ENCODE measurements at regions not wholly inside any gene's neighbourhood (a gene's known extent, or its start where the extent isn't known, plus 50 kb on each side); places are given as distances from the start of the nearest gene placed in this dataset.

GRCh38 chr1:67571406-67571805, 113.6 kb upstream of the GADD45A start:
- no peak for DNase-seq
- H3K18ac ChIP-seq (ENCODE audit: insufficient read length, low read depth, low read length): no peak overlapping the region
- H3K9me3 Mint-ChIP-seq: no peaks in the 10 kb centered on the region
- no peak overlapping the region for H2AFZ ChIP-seq (ENCODE audit: low read length)
- no peak overlapping the region for H2BK12ac ChIP-seq (ENCODE audit: insufficient read length, low read depth, low read length)
- no peak overlapping the region for H3K9ac ChIP-seq (ENCODE audit: extremely low read depth, insufficient read length, low read length)
- H3K4me2 ChIP-seq (ENCODE audit: insufficient read depth, insufficient read length, low read length): no peak overlapping the region
- no peak overlapping the region for H2BK20ac ChIP-seq (ENCODE audit: low read depth, low read length, poor library complexity, severe bottlenecking)
- no peak overlapping the region for H3K56ac ChIP-seq (ENCODE audit: insufficient read length, low read depth, low read length)
- H3K4me3 Mint-ChIP-seq: no peak overlapping the region
- H3K23ac ChIP-seq (ENCODE audit: insufficient read length, low read depth, low read length): no peak overlapping the region
- no peak overlapping the region for H4K8ac ChIP-seq (replicated peaks; ENCODE audit: insufficient read length, low read depth, low read length)
- no peaks in the 10 kb centered on the region for H3K79me1 ChIP-seq (ENCODE audit: insufficient read depth, low read depth, low read length, poor library complexity, severe bottlenecking)
- H3K36me3 Mint-ChIP-seq (ENCODE audit: insufficient read depth in 1 of 3, low read depth in 3 of 3): no peaks in the 10 kb centered on the region
- H3K79me2 ChIP-seq (ENCODE audit: insufficient read depth, low read length): no peaks in the 10 kb centered on the region
- no peak overlapping the region for H3K14ac ChIP-seq (ENCODE audit: insufficient read depth, low read length)
- H3K23me2 ChIP-seq (ENCODE audit: insufficient read length, low read depth, low read length, poor library complexity, severe bottlenecking): no peaks in the 10 kb centered on the region
- H3K4me1 ChIP-seq (ENCODE audit: insufficient read depth, low read length): no peaks in the 10 kb centered on the region
- H4K5ac ChIP-seq (ENCODE audit: insufficient read length, low read depth, low read length): no peak overlapping the region
- H3K27ac ChIP-seq (ENCODE audit: insufficient read length, low read depth, low read length): no peak overlapping the region
- H3K27me3 ChIP-seq (ENCODE audit: insufficient read depth, low read length): no peaks in the 10 kb centered on the region
- H4K20me1 ChIP-seq (ENCODE audit: control insufficient read depth, insufficient read depth, insufficient read length): no peaks in the 10 kb centered on the region
- H3K9me3 ChIP-seq (ENCODE audit: control insufficient read depth, low read depth, low read length): no peaks in the 10 kb centered on the region
- TF ChIP-seq CTCF (conservative IDR thresholded peaks at IDR 0.05): no peak
- H3K27ac Mint-ChIP-seq: no peak overlapping the region
- H3T11ph ChIP-seq (ENCODE audit: low read length): no peak overlapping the region
- H2BK5ac ChIP-seq (ENCODE audit: insufficient read length, low read length): no peak overlapping the region
- no peak overlapping the region for H2BK15ac ChIP-seq (ENCODE audit: low read depth, low read length)
- no peak overlapping the region for H2AK5ac ChIP-seq (ENCODE audit: insufficient read length, low read length)
- H3K4me1 Mint-ChIP-seq: peaks cover 3 to 8% of the 10 kb centered on the region in 2 experiments; a peak in 3 of 4 replicates
- H2BK120ac ChIP-seq (ENCODE audit: low read depth, low read length, poor library complexity, severe bottlenecking): no peak overlapping the region
- no peak overlapping the region for H4K91ac ChIP-seq (ENCODE audit: insufficient read length, low read depth, low read length)
- no peak overlapping the region for H3K4ac ChIP-seq (ENCODE audit: low read depth, low read length)
- peaks cover 2% of the 10 kb centered on the region; the same call in 1 of the 2 replicates for H3K27me3 Mint-ChIP-seq (ENCODE audit: low read depth)

Measured in H9 (cell line).